ENCODE measurements at regions not wholly inside any gene's neighbourhood (a gene's known extent, or its start where the extent isn't known, plus 50 kb on each side); places are given as distances from the start of the nearest gene placed in this dataset.

GRCh38 chr3:3618623-3619022 lies 180.6 kb upstream of the LRRN1 start:
- H3K27ac Mint-ChIP-seq (ENCODE audit: low read depth, unreplicated experiment), result no peak overlapping the region
- peaks cover 7% of the 10 kb centered on the region for H3K9me3 Mint-ChIP-seq (ENCODE audit: unreplicated experiment)
- ChIA-PET CTCF (interaction anchor here (0.7 kb wide), 1 partner anchor 34 kb away, joined by 3 read pairs; no protein-coding TSS in a partner anchor), POLR2A (interaction anchor here (0.5 kb wide), 1 partner anchor 121 kb away, joined by 3 read pairs; no protein-coding TSS in a partner anchor)
- intact Hi-C loops (cut with micrococcal nuclease), result no loop called here
- H3K36me3 Mint-ChIP-seq (ENCODE audit: insufficient read depth, unreplicated experiment), result no peaks in the 10 kb centered on the region
- BruUV-seq (replicated peaks), result no TSS peak
- no peak for DNase-seq (ENCODE audit: unreplicated experiment)
- H3K4me3 Mint-ChIP-seq (ENCODE audit: unreplicated experiment), result no peak overlapping the region
- TF ChIP-seq CTCF (IDR thresholded peaks at IDR 0.05; ENCODE audit: unreplicated experiment), result no peak
- peaks cover 11% of the 10 kb centered on the region for H3K4me1 Mint-ChIP-seq (ENCODE audit: insufficient read depth, unreplicated experiment)
- H3K27me3 Mint-ChIP-seq (ENCODE audit: insufficient read depth, unreplicated experiment), result no peaks in the 10 kb centered on the region

- Mint-ChIP-seq H3K27me3 (ENCODE audit: insufficient read depth, unreplicated experiment) (no peaks in the 10 kb centered on the region), H3K4me3 (ENCODE audit: unreplicated experiment) (no peak overlapping the region), H3K27ac (ENCODE audit: low read depth, unreplicated experiment) (peak overlapping the region; percentile 40), H3K36me3 (ENCODE audit: insufficient read depth, unreplicated experiment) (no peaks in the 10 kb centered on the region), H3K4me1 (ENCODE audit: insufficient read depth, unreplicated experiment) (peaks cover 11% of the 10 kb centered on the region), H3K9me3 (ENCODE audit: unreplicated experiment) (no peaks in the 10 kb centered on the region)
- intact Hi-C loops (cut with micrococcal nuclease), result no loop called here
- BruUV-seq (replicated peaks), result no TSS peak
- CTCF ChIA-PET, result interaction anchor here (0.5 to 0.7 kb wide), 3 partner anchors 18 to 85 kb away, joined by 3 to 5 read pairs (median 3); no protein-coding TSS in a partner anchor
- DNase-seq (ENCODE audit: unreplicated experiment), result peak; percentile 38
- POLR2A ChIA-PET, result no interaction called here
- no peak for TF ChIP-seq CTCF (IDR thresholded peaks at IDR 0.05; ENCODE audit: unreplicated experiment)
Observed at GRCh38 chr3:3615533-3615932, 183.7 kb upstream of the LRRN1 start.

GRCh38 chr3:3610581-3611298 lies 188.5 kb upstream of the LRRN1 start:
- no TSS peak for BruUV-seq (replicated peaks)
- DNase-seq (ENCODE audit: unreplicated experiment), result no peak
- Mint-ChIP-seq H3K36me3 (ENCODE audit: insufficient read depth, unreplicated experiment) (no peaks in the 10 kb centered on the region), H3K4me3 (ENCODE audit: unreplicated experiment) (no peak overlapping the region), H3K27me3 (ENCODE audit: insufficient read depth, unreplicated experiment) (no peaks in the 10 kb centered on the region), H3K4me1 (ENCODE audit: insufficient read depth, unreplicated experiment) (peaks cover 7% of the 10 kb centered on the region), H3K27ac (ENCODE audit: low read depth, unreplicated experiment) (no peak overlapping the region), H3K9me3 (ENCODE audit: unreplicated experiment) (no peaks in the 10 kb centered on the region)
- intact Hi-C loops (cut with micrococcal nuclease), result no loop called here
- ChIA-PET POLR2A (no interaction called here), CTCF (no interaction called here)
- TF ChIP-seq CTCF (IDR thresholded peaks at IDR 0.05; ENCODE audit: unreplicated experiment), result no peak

- DNase-seq (ENCODE audit: unreplicated experiment), result no peak
- H3K9me3 Mint-ChIP-seq (ENCODE audit: unreplicated experiment), result no peaks in the 10 kb centered on the region
- H3K27me3 Mint-ChIP-seq (ENCODE audit: insufficient read depth, unreplicated experiment), result no peaks in the 10 kb centered on the region
- intact Hi-C loops (cut with micrococcal nuclease), result no loop called here
- no peaks in the 10 kb centered on the region for H3K36me3 Mint-ChIP-seq (ENCODE audit: insufficient read depth, unreplicated experiment)
- BruUV-seq (replicated peaks), result no TSS peak
- no peak overlapping the region for H3K4me3 Mint-ChIP-seq (ENCODE audit: unreplicated experiment)
- no peak overlapping the region for H3K27ac Mint-ChIP-seq (ENCODE audit: low read depth, unreplicated experiment)
- ChIA-PET POLR2A (no interaction called here), CTCF (interaction anchor here (0.5 kb wide), 1 partner anchor 213 kb away, joined by 3 read pairs; no protein-coding TSS in a partner anchor)
- peaks cover 5% of the 10 kb centered on the region for H3K4me1 Mint-ChIP-seq (ENCODE audit: insufficient read depth, unreplicated experiment)
- TF ChIP-seq CTCF (IDR thresholded peaks at IDR 0.05; ENCODE audit: unreplicated experiment), result no peak
Observed at GRCh38 chr3:3606321-3606720, 192.9 kb upstream of the LRRN1 start.
